Natural killer cell (primary cell): ENCODE measurements at regions not wholly inside any gene's neighbourhood (a gene's known extent, or its start where the extent isn't known, plus 50 kb on each side); places are given as distances from the start of the nearest gene placed in this dataset.
A peak's percentile ranks its signal among the peaks of the same experiment; 100 is the strongest.

Experiments
- ATAC-seq, 3 donors: fragments of 150-1000 bp in 2 of 3; fragments of 200-7000 bp in 1 of 3; cut with Tn5 transposase; 1 replicate in 1 of 3; 2 replicates in 2 of 3; pipeline ENCODE4 v1.10.0; 2021; ENCODE audit warnings: mild to moderate bottlenecking in 2 of 3, moderate library complexity in 2 of 3
- DNase-seq, 2 donors: peaks; one replicate each; pipeline versions ENCODE4 v3.0.0 to v3.0.0-alpha.2; 2013 to 2021; ENCODE audit warnings: mixed read lengths in 1 of 2
- H3K27ac ChIP-seq: one replicate; pipeline ENCODE4 v1.5.1; 2013; ENCODE audit warnings: mild to moderate bottlenecking, low read length
- H3K27me3 ChIP-seq: one replicate; pipeline ENCODE4 v1.6.1; 2013; ENCODE audit warnings: low read length; ENCODE audit not compliant: control insufficient read depth, insufficient read depth
- H3K36me3 ChIP-seq: one replicate; pipeline ENCODE4 v1.6.1; 2013; ENCODE audit warnings: low read length; ENCODE audit not compliant: control insufficient read depth, insufficient read depth
- H3K4me1 ChIP-seq: one replicate; pipeline ENCODE4 v1.6.1; 2013; ENCODE audit warnings: low read length; ENCODE audit not compliant: control insufficient read depth, insufficient read depth
- H3K4me3 ChIP-seq: one replicate; pipeline ENCODE4 v1.5.1; 2013; ENCODE audit warnings: low read length
- H3K9me3 ChIP-seq: one replicate; pipeline ENCODE4 v1.6.1; 2013; ENCODE audit warnings: low read length; ENCODE audit not compliant: control insufficient read depth, insufficient read depth
- H3K27ac Mint-ChIP-seq, 2 donors: one replicate each; pipeline ENCODE4 v1.8.0; 2022; ENCODE audit warnings: mild to moderate bottlenecking in 2 of 2, mixed read lengths in 2 of 2, moderate library complexity in 1 of 2
- H3K27me3 Mint-ChIP-seq, 2 donors: one replicate each; pipeline ENCODE4 v1.8.0; 2022; ENCODE audit warnings: low read depth in 2 of 2, mixed read lengths in 2 of 2
- H3K36me3 Mint-ChIP-seq: one replicate; pipeline ENCODE4 v1.8.0; 2022; ENCODE audit warnings: mixed read lengths
- H3K4me1 Mint-ChIP-seq, 2 donors: one replicate each; pipeline ENCODE4 v1.8.0; 2022; ENCODE audit warnings: mixed read lengths in 2 of 2
- H3K4me3 Mint-ChIP-seq: one replicate; pipeline ENCODE4 v1.8.0; 2022; ENCODE audit warnings: mild to moderate bottlenecking, moderate library complexity, mixed read lengths
- H3K9me3 Mint-ChIP-seq, 2 donors: one replicate each; pipeline ENCODE4 v1.8.0; 2022; ENCODE audit warnings: mixed read lengths in 2 of 2
- CTCF ChIP-seq: fragments of 200-600 bp; IDR thresholded peaks from one replicate; pipeline ENCODE4 v1.8.0; 2022; ENCODE audit warnings: antibody characterized with exemption
- WGBS: methylation state at CpG from one replicate; pipeline ENCODE4 v1.1.7; 2013; ENCODE audit warnings: missing lambda C conversion rate; ENCODE audit not compliant: insufficient coverage; 5-methylcytosine and 5-hydroxymethylcytosine counted together
- intact Hi-C: fragments of 100-400 bp; cut with micrococcal nuclease; formaldehyde crosslinking; loops from one replicate; pipeline ENCODE4 v1.14.2; 2022

GRCh38 chrX:3780564-3780963 lies 67.1 kb upstream of the PRKX start:
- no peak for ATAC-seq
- 50% methylated on average over 1 of the region's 1 CpG for WGBS
- no peaks in the 10 kb centered on the region for H3K36me3 ChIP-seq
- no peaks in the 10 kb centered on the region for H3K27me3 ChIP-seq
- intact Hi-C loops, result loop anchor here (10.0 kb wide), 1 partner anchor 126 kb away; no protein-coding TSS in a partner anchor
- Mint-ChIP-seq H3K36me3 (no peaks in the 10 kb centered on the region), H3K27me3 (no peaks in the 10 kb centered on the region), H3K4me1 (peaks cover 0 to 35% of the 10 kb centered on the region in 2 donors), H3K9me3 (no peaks in the 10 kb centered on the region), H3K4me3 (no peak overlapping the region), H3K27ac (no peak overlapping the region)
- no peaks in the 10 kb centered on the region for H3K9me3 ChIP-seq
- DNase-seq, result no peak
- H3K4me3 ChIP-seq, result no peak overlapping the region
- peaks cover 4% of the 10 kb centered on the region for H3K4me1 ChIP-seq
- no peak overlapping the region for H3K27ac ChIP-seq
- no peak for TF ChIP-seq CTCF

GRCh38 chrX:3779546-3779945 lies 66.1 kb upstream of the PRKX start:
- Mint-ChIP-seq H3K27me3 (peaks cover 0 to 3% of the 10 kb centered on the region in 2 donors), H3K27ac (peak overlapping the region in 1 of 2 donors; percentile 87), H3K4me1 (peaks cover 0 to 35% of the 10 kb centered on the region in 2 donors), H3K9me3 (no peaks in the 10 kb centered on the region), H3K36me3 (no peaks in the 10 kb centered on the region), H3K4me3 (peak overlapping the region; percentile 50)
- DNase-seq (no peak), ATAC-seq (no peak)
- Histone ChIP-seq H3K27ac (no peak overlapping the region), H3K9me3 (no peaks in the 10 kb centered on the region), H3K4me1 (peaks cover 4% of the 10 kb centered on the region), H3K36me3 (no peaks in the 10 kb centered on the region), H3K4me3 (no peak overlapping the region), H3K27me3 (no peaks in the 10 kb centered on the region)
- no peak for TF ChIP-seq CTCF
- intact Hi-C loops, result no loop called here

GRCh38 chrX:3777416-3777815 lies 64.0 kb upstream of the PRKX start:
- H3K9me3 ChIP-seq, result no peaks in the 10 kb centered on the region
- peak overlapping the region in 1 of 2 donors; percentile 61 for H3K27ac Mint-ChIP-seq
- H3K9me3 Mint-ChIP-seq, result no peaks in the 10 kb centered on the region
- no peaks in the 10 kb centered on the region for H3K36me3 ChIP-seq
- H3K27me3 ChIP-seq, result no peaks in the 10 kb centered on the region
- DNase-seq, result peak in 1 of 2 donors; percentile 1
- peaks cover 4% of the 10 kb centered on the region for H3K4me1 ChIP-seq
- peaks cover 0 to 35% of the 10 kb centered on the region in 2 donors for H3K4me1 Mint-ChIP-seq
- H3K27me3 Mint-ChIP-seq, result peaks cover 0 to 6% of the 10 kb centered on the region in 2 donors
- ATAC-seq, result no peak
- intact Hi-C loops, result no loop called here
- no peak for TF ChIP-seq CTCF
- peak overlapping the region; percentile 10 for H3K4me3 Mint-ChIP-seq
- no peaks in the 10 kb centered on the region for H3K36me3 Mint-ChIP-seq
- H3K4me3 ChIP-seq, result no peak overlapping the region
- H3K27ac ChIP-seq, result no peak overlapping the region

- Mint-ChIP-seq H3K9me3 (no peaks in the 10 kb centered on the region), H3K36me3 (no peaks in the 10 kb centered on the region), H3K4me1 (peaks cover 0 to 7% of the 10 kb centered on the region in 2 donors), H3K27me3 (peaks cover 0 to 6% of the 10 kb centered on the region in 2 donors), H3K27ac (no peak overlapping the region), H3K4me3 (no peak overlapping the region)
- DNase-seq (no peak), ATAC-seq (no peak)
- Histone ChIP-seq H3K9me3 (no peaks in the 10 kb centered on the region), H3K36me3 (no peaks in the 10 kb centered on the region), H3K27me3 (no peaks in the 10 kb centered on the region), H3K4me1 (no peaks in the 10 kb centered on the region), H3K4me3 (no peak overlapping the region), H3K27ac (no peak overlapping the region)
- TF ChIP-seq CTCF, result no peak
- 92% methylated on average over 1 of the region's 3 CpGs for WGBS
- intact Hi-C loops, result no loop called here
These were observed 58.3 kb upstream of the PRKX start for GRCh38 chrX:3771766-3772165.
